ENCODE measurements at regions not wholly inside any gene's neighbourhood (a gene's known extent, or its start where the extent isn't known, plus 50 kb on each side); places are given as distances from the start of the nearest gene placed in this dataset.

- DNase-seq: no peak
These were observed 93.0 kb downstream of the PPP1R3A start for GRCh38 chr7:113825832-113826231.

GRCh38 chr7:113824117-113824823 is 94.5 kb downstream of the PPP1R3A start:
- no peak for DNase-seq

GRCh38 chr7:113819474-113819873 is 99.3 kb downstream of the PPP1R3A start:
- no peak for DNase-seq

- DNase-seq: no peak
These were observed 102.2 kb downstream of the PPP1R3A start for GRCh38 chr7:113816639-113817038.

GRCh38 chr7:113813471-113813870 is 105.3 kb downstream of the PPP1R3A start:
- DNase-seq: no peak

GRCh38 chr7:113812591-113813255 is 106.1 kb downstream of the PPP1R3A start:
- DNase-seq: no peak

GRCh38 chr7:113810080-113810744 is 108.6 kb downstream of the PPP1R3A start:
- no peak for DNase-seq

GRCh38 chr7:113809581-113809980 is 109.2 kb downstream of the PPP1R3A start:
- no peak for DNase-seq

- no peak for DNase-seq
These were observed 112.0 kb downstream of the PPP1R3A start for GRCh38 chr7:113806633-113807327.

- DNase-seq: no peak
These were observed 112.8 kb downstream of the PPP1R3A start for GRCh38 chr7:113805976-113806375.

GRCh38 chr7:113804475-113805095 is 114.2 kb downstream of the PPP1R3A start:
- no peak for DNase-seq

- no peak for DNase-seq
These were observed 117.1 kb downstream of the PPP1R3A start for GRCh38 chr7:113801751-113802150.

- DNase-seq: no peak
These were observed 118.0 kb downstream of the PPP1R3A start for GRCh38 chr7:113800826-113801225.

GRCh38 chr7:113799896-113800295 is 118.9 kb downstream of the PPP1R3A start:
- DNase-seq: no peak

GRCh38 chr7:113797420-113798010 is 121.3 kb downstream of the PPP1R3A start:
- no peak for DNase-seq

GRCh38 chr7:113796557-113796956 is 122.3 kb downstream of the PPP1R3A start:
- no peak for DNase-seq

- no peak for DNase-seq
These were observed 124.2 kb downstream of the PPP1R3A start for GRCh38 chr7:113794573-113794972.

GRCh38 chr7:113793171-113793570 is 125.6 kb downstream of the PPP1R3A start:
- DNase-seq: no peak

- DNase-seq: no peak
These were observed 128.8 kb downstream of the PPP1R3A start for GRCh38 chr7:113790025-113790424.

GRCh38 chr7:113787106-113787505 is 131.7 kb downstream of the PPP1R3A start:
- DNase-seq: no peak

GRCh38 chr7:113784956-113785355 is 133.9 kb downstream of the PPP1R3A start:
- DNase-seq: no peak

GRCh38 chr7:113784316-113784715 is 134.5 kb downstream of the PPP1R3A start:
- no peak for DNase-seq

GRCh38 chr7:113783403-113783802 is 135.4 kb downstream of the PPP1R3A start:
- no peak for DNase-seq
